Cardiac muscle cell (in vitro differentiated cells and primary cell): ENCODE measurements at regions not wholly inside any gene's neighbourhood (a gene's known extent, or its start where the extent isn't known, plus 50 kb on each side); places are given as distances from the start of the nearest gene placed in this dataset.

ENCODE experiments used
- DNase-seq, 2 donors: peaks; one replicate each; pipeline versions ENCODE4 v3.0.0 to v3.0.0-alpha.2; 2010 to 2017; ENCODE audit warnings: low read depth in 1 of 2, low spot score in 1 of 2
- H3K27ac ChIP-seq: fragments of 200-600 bp; sonication (generic); 2 replicates; pipeline ENCODE4 v1.5.1; 2016
- H3K27me3 ChIP-seq: fragments of 200-600 bp; sonication (generic); 2 replicates; pipeline ENCODE4 v1.6.0; 2016; ENCODE audit warnings: control low read depth
- H3K36me3 ChIP-seq: fragments of 200-600 bp; sonication (generic); 2 replicates; pipeline ENCODE4 v1.5.1; 2016; ENCODE audit warnings: control low read depth
- H3K4me1 ChIP-seq: fragments of 200-600 bp; sonication (generic); 2 replicates; pipeline ENCODE4 v1.8.1; 2017; ENCODE audit warnings: low read depth, mild to moderate bottlenecking, mixed run types
- H3K4me3 ChIP-seq: fragments of 200-600 bp; sonication (generic); 2 replicates; pipeline ENCODE4 v1.5.1; 2016; ENCODE audit warnings: mild to moderate bottlenecking
- H3K9me3 ChIP-seq: fragments of 200-600 bp; sonication (generic); 2 replicates; pipeline ENCODE4 v1.5.1; 2017; ENCODE audit warnings: low read depth, mild to moderate bottlenecking, control low read depth
- CTCF ChIP-seq: IDR thresholded peaks from 2 replicates; pipeline ENCODE4 v1.5.1; 2012; ENCODE audit warnings: low read depth, mild to moderate bottlenecking, low read length

- Histone ChIP-seq H3K4me1 (peaks cover 8% of the 10 kb centered on the region), H3K36me3 (no peaks in the 10 kb centered on the region), H3K27ac (peak overlapping the region; percentile 0), H3K27me3 (no peaks in the 10 kb centered on the region), H3K4me3 (no peak overlapping the region), H3K9me3 (no peaks in the 10 kb centered on the region)
- peak in 1 of 2 donors; percentile 41 for DNase-seq
- TF ChIP-seq CTCF, result no peak
Measured at GRCh38 chr5:154534457-154535050, 56.5 kb upstream of the HAND1 start.

DNA sequence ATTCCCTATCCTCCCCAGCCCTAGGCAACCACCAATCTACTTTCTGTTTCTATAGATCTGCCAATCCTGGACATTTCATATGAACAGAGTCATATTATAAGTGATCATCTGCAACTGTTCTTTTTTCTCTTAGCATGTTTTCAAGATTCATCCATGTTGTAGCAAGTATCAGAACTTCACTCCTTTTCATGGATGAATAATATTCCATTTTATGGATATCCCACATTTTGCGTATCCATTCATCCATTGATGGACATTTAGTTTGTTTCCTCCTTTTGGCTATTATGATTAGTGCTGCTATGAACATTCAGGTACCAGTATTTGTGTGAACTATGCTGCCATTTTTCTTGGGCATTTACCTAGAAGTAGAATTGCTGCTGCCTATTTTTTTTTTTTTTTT is 51.3 kb upstream of the HAND1 start:
- H3K4me1 ChIP-seq, result peaks cover 23% of the 10 kb centered on the region

DNA sequence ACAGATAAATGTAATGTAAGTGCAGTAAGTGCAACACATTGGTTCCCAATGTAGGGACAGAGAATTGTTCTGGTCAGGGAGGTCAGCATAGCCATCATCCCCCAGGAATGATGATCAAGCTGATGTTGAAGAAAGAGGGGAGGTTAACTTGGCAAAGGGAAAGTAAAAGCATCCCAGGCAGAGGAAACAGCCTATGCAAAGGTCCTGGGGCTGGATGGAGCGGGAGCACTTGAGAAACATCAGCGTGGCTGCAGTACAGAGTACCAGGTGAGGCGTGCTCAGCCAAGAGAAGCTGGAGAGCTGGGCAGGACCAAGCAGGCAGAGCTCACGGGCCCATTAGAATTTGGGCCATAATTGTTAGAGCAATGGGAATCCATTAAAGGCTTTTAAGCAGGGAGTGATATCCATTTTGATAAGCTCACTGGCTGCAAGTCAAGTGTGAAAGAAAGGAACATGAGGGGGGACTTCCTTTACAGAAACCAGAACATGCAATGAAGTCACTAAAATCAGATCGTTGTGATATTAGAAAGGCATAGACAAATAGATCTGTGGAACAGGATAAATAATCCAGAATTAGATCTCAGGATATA is 50.1 kb upstream of the HAND1 start:
- Histone ChIP-seq H3K27me3 (no peaks in the 10 kb centered on the region), H3K27ac (no peak overlapping the region)

More for the DNA sequence above, 51.3 kb upstream of the HAND1 start:
- TF ChIP-seq CTCF, result no peak
- H3K9me3 ChIP-seq, result no peaks in the 10 kb centered on the region
- no peak for DNase-seq
- H3K36me3 ChIP-seq, result no peaks in the 10 kb centered on the region
- no peak overlapping the region for H3K4me3 ChIP-seq
- no peak overlapping the region for H3K27ac ChIP-seq
- no peaks in the 10 kb centered on the region for H3K27me3 ChIP-seq

More for the DNA sequence above, 50.1 kb upstream of the HAND1 start:
- TF ChIP-seq CTCF, result no peak
- DNase-seq, result no peak
- Histone ChIP-seq H3K4me3 (no peak overlapping the region), H3K9me3 (no peaks in the 10 kb centered on the region), H3K36me3 (no peaks in the 10 kb centered on the region), H3K4me1 (peaks cover 35% of the 10 kb centered on the region)
